HG03135 (cell line): ENCODE measurements at regions not wholly inside any gene's neighbourhood (a gene's known extent, or its start where the extent isn't known, plus 50 kb on each side); places are given as distances from the start of the nearest gene placed in this dataset.
"Not testable (repeated sequence)": the region's sequence is repeated elsewhere in the genome, so short reads cannot be mapped to it uniquely, and the experiment has no call there.

ENCODE experiments used
- ATAC-seq: cut with Tn5 transposase; IDR thresholded peaks from one replicate; pipeline ENCODE4 v1.9.1; 2021; ENCODE audit warnings: mild to moderate bottlenecking, moderate library complexity; ENCODE audit not compliant: unreplicated experiment

- no peak for ATAC-seq
Measured at GRCh38 chr17:33560165-33560564, 267.1 kb upstream of the ASIC2 start.

- ATAC-seq, result no peak
Measured at GRCh38 chr17:33560871-33561270, 267.8 kb upstream of the ASIC2 start.

- no peak for ATAC-seq
Measured at GRCh38 chr17:33561569-33562334, 268.7 kb upstream of the ASIC2 start.

- no peak for ATAC-seq
Measured at GRCh38 chr17:33562792-33563191, 269.7 kb upstream of the ASIC2 start.

- ATAC-seq, result no peak
Measured at GRCh38 chr17:33564146-33564545, 271.1 kb upstream of the ASIC2 start.

GRCh38 chr17:33567223-33567622, 274.1 kb upstream of the ASIC2 start:
- no peak for ATAC-seq

GRCh38 chr17:33572615-33573014, 279.5 kb upstream of the ASIC2 start:
- ATAC-seq, result no peak

- ATAC-seq, result no peak
Measured at GRCh38 chr17:33574942-33575445, 281.9 kb upstream of the ASIC2 start.

- ATAC-seq, result not testable (repeated sequence)
Measured at GRCh38 chr17:33579740-33580139, 286.6 kb upstream of the ASIC2 start.

GRCh38 chr17:33580215-33580614, 287.1 kb upstream of the ASIC2 start:
- no peak for ATAC-seq

GRCh38 chr17:33582661-33583060, 289.6 kb upstream of the ASIC2 start:
- no peak for ATAC-seq

GRCh38 chr17:33583518-33584417, 290.7 kb upstream of the ASIC2 start:
- ATAC-seq, result no peak

- ATAC-seq, result no peak
Measured at GRCh38 chr17:33593991-33594390, 300.9 kb upstream of the ASIC2 start.

- ATAC-seq, result no peak
Measured at GRCh38 chr17:33595828-33596227, 302.7 kb upstream of the ASIC2 start.

GRCh38 chr17:33596899-33597298, 303.8 kb upstream of the ASIC2 start:
- ATAC-seq, result no peak

- no peak for ATAC-seq
Measured at GRCh38 chr17:33598797-33599196, 305.7 kb upstream of the ASIC2 start.

- no peak for ATAC-seq
Measured at GRCh38 chr17:33602981-33603380, 309.9 kb upstream of the ASIC2 start.

GRCh38 chr17:33603789-33604188, 310.7 kb upstream of the ASIC2 start:
- no peak for ATAC-seq

GRCh38 chr17:33611532-33611931, 318.4 kb upstream of the ASIC2 start:
- no peak for ATAC-seq

GRCh38 chr17:33615861-33616260, 322.8 kb upstream of the ASIC2 start:
- no peak for ATAC-seq

GRCh38 chr17:33623841-33624240, 330.7 kb upstream of the ASIC2 start:
- no peak for ATAC-seq
